ENCODE measurements at regions not wholly inside any gene's neighbourhood (a gene's known extent, or its start where the extent isn't known, plus 50 kb on each side); places are given as distances from the start of the nearest gene placed in this dataset.

DNA sequence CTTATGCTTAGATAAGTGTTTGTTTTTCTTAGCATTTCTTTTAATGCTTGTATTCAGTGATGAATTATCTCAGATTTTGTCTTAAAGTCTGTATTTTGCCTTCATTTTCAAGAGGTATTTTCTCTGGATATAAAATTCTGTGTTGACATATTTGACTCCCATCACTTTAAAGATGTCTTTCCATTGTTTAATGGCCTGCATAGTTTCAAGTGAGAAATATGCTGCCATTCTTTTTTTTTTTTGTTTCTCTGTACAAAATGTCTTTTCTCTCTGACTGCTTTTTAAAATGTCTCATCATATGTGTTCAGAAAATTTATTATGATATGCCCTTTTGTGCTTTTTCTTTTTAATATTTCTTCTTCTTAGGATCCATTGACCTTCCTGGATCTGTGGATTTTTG lies 578.0 kb upstream of the NOX3 start:
- intact Hi-C loops (cut with DNase I): no loop called here
- Histone ChIP-seq H3K4me1 (peaks cover 2 to 12% (median 10%) of the 10 kb centered on the region in 4 donors), H3K9me3 (peaks cover 0 to 6% (median 0%) of the 10 kb centered on the region in 4 donors), H3K27me3 (no peaks in the 10 kb centered on the region), H3K36me3 (no peaks in the 10 kb centered on the region), H3K4me3 (no peak overlapping the region), H3K27ac (no peak overlapping the region)
- no peak for DNase-seq
- TF ChIP-seq EP300 (IDR thresholded peaks at IDR 0.05) (no peak), POLR2AphosphoS5 (IDR thresholded peaks at IDR 0.05) (no peak), POLR2A (IDR thresholded peaks at IDR 0.05) (no peak)
- TF ChIP-seq, protein P1, sequence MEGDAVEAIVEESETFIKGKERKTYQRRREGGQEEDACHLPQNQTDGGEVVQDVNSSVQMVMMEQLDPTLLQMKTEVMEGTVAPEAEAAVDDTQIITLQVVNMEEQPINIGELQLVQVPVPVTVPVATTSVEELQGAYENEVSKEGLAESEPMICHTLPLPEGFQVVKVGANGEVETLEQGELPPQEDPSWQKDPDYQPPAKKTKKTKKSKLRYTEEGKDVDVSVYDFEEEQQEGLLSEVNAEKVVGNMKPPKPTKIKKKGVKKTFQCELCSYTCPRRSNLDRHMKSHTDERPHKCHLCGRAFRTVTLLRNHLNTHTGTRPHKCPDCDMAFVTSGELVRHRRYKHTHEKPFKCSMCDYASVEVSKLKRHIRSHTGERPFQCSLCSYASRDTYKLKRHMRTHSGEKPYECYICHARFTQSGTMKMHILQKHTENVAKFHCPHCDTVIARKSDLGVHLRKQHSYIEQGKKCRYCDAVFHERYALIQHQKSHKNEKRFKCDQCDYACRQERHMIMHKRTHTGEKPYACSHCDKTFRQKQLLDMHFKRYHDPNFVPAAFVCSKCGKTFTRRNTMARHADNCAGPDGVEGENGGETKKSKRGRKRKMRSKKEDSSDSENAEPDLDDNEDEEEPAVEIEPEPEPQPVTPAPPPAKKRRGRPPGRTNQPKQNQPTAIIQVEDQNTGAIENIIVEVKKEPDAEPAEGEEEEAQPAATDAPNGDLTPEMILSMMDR (IDR thresholded peaks at IDR 0.05): no peak

DNA sequence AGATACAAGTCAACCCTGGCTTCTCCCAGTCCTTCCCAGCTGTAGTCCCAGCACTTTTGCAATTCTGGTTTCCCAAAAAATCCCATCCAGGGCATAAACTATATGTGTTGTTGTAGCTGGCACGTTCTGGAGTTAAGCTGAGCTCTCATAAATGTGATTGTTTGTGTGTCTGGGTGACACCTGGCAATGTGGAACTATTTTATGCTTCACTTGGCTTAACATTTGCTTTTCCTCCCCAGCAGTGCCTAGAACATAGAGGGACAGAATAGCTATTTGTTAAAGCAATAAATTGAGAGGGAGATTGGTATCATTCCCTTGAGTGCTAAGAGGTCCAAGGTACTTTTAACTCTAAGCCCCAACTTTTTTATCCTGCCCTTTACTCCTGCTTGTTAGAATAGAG lies 575.9 kb upstream of the NOX3 start:
- peaks cover 0 to 6% (median 0%) of the 10 kb centered on the region in 4 donors for H3K9me3 ChIP-seq
- intact Hi-C loops (cut with DNase I): no loop called here
- WGBS, 2 donors: 20 to 29% methylated on average over 1 of the region's 1 CpG
- H3K27me3 ChIP-seq: no peaks in the 10 kb centered on the region
- no peak overlapping the region for H3K27ac ChIP-seq
- DNase-seq: no peak
- TF ChIP-seq POLR2AphosphoS5 (IDR thresholded peaks at IDR 0.05): no peak
- no peak for TF ChIP-seq EP300 (IDR thresholded peaks at IDR 0.05)
- TF ChIP-seq, protein P1 (IDR thresholded peaks at IDR 0.05): no peak
- no peak for TF ChIP-seq POLR2A (IDR thresholded peaks at IDR 0.05)
- H3K4me3 ChIP-seq: no peak overlapping the region
- peaks cover 2 to 19% (median 18%) of the 10 kb centered on the region in 4 donors for H3K4me1 ChIP-seq
- no peaks in the 10 kb centered on the region for H3K36me3 ChIP-seq

DNA sequence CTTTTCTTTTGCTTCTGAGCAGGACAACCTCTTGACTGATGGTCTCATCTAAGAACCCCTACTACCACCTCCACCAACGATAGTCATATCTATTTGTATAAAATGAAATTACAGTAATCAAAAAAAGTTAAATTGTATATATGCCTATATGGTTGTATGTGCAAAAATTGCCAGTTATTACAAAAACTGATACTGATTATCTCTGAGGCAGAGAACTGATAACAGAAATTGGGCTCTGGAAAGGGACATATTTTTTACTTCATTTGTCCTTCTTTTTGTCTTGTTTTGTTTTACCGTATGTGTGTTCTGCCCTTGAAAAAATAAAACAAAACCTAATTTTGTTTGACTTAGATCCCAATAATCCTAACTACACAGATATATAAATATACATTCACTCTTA lies 574.4 kb upstream of the NOX3 start:
- no peak for TF ChIP-seq POLR2AphosphoS5 (IDR thresholded peaks at IDR 0.05)
- TF ChIP-seq POLR2A (IDR thresholded peaks at IDR 0.05): no peak
- TF ChIP-seq EP300 (IDR thresholded peaks at IDR 0.05): no peak
- TF ChIP-seq, protein P1 (IDR thresholded peaks at IDR 0.05): no peak
- peaks cover under 1 to 10% (median 6%) of the 10 kb centered on the region in 4 donors for H3K9me3 ChIP-seq
- 88 to 91% methylated on average over 2 of the region's 2 CpGs for WGBS, 2 donors
- no peak overlapping the region for H3K27ac ChIP-seq
- no peak for DNase-seq
- H3K27me3 ChIP-seq: no peaks in the 10 kb centered on the region
- H3K4me1 ChIP-seq: peaks cover 2 to 22% (median 18%) of the 10 kb centered on the region in 4 donors
- intact Hi-C loops (cut with DNase I): no loop called here
- no peak overlapping the region for H3K4me3 ChIP-seq
- H3K36me3 ChIP-seq: no peaks in the 10 kb centered on the region

DNA sequence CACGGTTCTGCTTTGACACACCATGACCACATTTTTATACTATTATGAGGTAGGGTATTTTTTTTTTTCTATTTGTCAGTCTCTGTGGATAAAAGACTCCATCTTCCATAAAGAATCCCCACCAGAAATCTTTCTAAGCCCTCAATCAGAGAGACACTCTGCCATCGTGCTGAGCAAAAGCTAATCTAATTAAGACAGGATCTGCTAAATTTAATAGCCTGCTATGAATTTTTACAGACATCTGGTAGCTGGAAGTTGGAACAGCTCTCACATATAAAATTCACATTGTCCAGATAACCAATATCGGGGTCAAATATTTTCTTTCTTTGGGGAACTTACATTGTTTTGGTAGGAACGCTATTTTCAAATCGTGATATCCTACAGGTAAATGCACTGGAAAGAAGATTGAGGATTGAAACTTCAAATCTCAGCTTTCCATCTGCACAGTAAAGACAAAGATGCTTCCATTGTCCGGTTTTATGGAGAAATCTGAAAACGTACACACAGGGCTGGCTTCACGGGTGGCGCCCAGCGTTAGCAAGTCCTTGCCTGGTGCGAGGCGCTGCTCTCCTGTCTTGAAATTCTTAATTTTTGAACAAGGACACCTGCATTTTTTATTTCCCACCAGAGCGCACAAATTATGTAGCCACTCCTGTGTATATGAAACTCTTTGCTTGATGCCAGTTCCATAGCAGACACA lies 573.8 kb upstream of the NOX3 start:
- no peak for DNase-seq
- Histone ChIP-seq H3K36me3 (no peaks in the 10 kb centered on the region), H3K4me3 (no peak overlapping the region), H3K27ac (peak overlapping the region in 1 of 4 donors; percentile 49), H3K4me1 (peaks cover 2 to 22% (median 18%) of the 10 kb centered on the region in 4 donors), H3K9me3 (peaks cover 5 to 14% (median 9%) of the 10 kb centered on the region in 4 donors), H3K27me3 (no peaks in the 10 kb centered on the region)
- WGBS, 2 donors: 86 to 92% methylated on average over 13 of the region's 13 CpGs
- intact Hi-C loops (cut with DNase I): no loop called here
- TF ChIP-seq POLR2A (IDR thresholded peaks at IDR 0.05) (no peak), EP300 (IDR thresholded peaks at IDR 0.05) (no peak), POLR2AphosphoS5 (IDR thresholded peaks at IDR 0.05) (no peak)
- TF ChIP-seq, protein P1 (IDR thresholded peaks at IDR 0.05): no peak

Data from sigmoid colon (tissue), 6 donors.